Colonic mucosa (tissue), 4 donors: ENCODE measurements at regions not wholly inside any gene's neighbourhood (a gene's known extent, or its start where the extent isn't known, plus 50 kb on each side); places are given as distances from the start of the nearest gene placed in this dataset.

Source experiments
- DNase-seq: peaks from one replicate; pipeline ENCODE4 v3.0.0-alpha.2; 2020
- H3K27ac ChIP-seq: fragments of 200-600 bp; one replicate; pipeline ENCODE4 v1.8.0; 2021
- H3K27me3 ChIP-seq: fragments of 200-600 bp; one replicate; pipeline ENCODE4 v1.8.0; 2021
- H3K36me3 ChIP-seq: fragments of 200-600 bp; one replicate; pipeline ENCODE4 v1.8.0; 2021
- H3K4me1 ChIP-seq: fragments of 200-600 bp; one replicate; pipeline ENCODE4 v1.8.0; 2021; ENCODE audit warnings: mild to moderate bottlenecking
- H3K4me3 ChIP-seq: fragments of 200-600 bp; one replicate; pipeline ENCODE4 v1.8.0; 2021
- H3K9ac ChIP-seq, 2 donors: one replicate each; pipeline ENCODE4 v1.7.0; 2013; ENCODE audit warnings: control low read depth in 2 of 2, low read depth in 2 of 2, low read length in 2 of 2
- H3K9me3 ChIP-seq: fragments of 200-600 bp; one replicate; pipeline ENCODE4 v1.8.0; 2021
- CTCF ChIP-seq: fragments of 200-600 bp; IDR thresholded peaks from one replicate; pipeline ENCODE4 v1.8.0; 2022; ENCODE audit warnings: antibody characterized with exemption, mild to moderate bottlenecking
- intact Hi-C: fragments of 100-400 bp; cut with DNase I; formaldehyde crosslinking; loops from one replicate; pipeline ENCODE4 v1.14.1; 2022
- donor health status: healthy.
- donor health status: DM: no; HTN: no; CAD: no.
- donor health status: DM: no; HTN: no; CAD: no.

- TF ChIP-seq CTCF, result no peak
- intact Hi-C loops, result no loop called here
- no peak overlapping the region for H3K9ac ChIP-seq
- no peak overlapping the region for H3K27ac ChIP-seq
- no peak overlapping the region for H3K4me3 ChIP-seq
- no peaks in the 10 kb centered on the region for H3K36me3 ChIP-seq
- no peaks in the 10 kb centered on the region for H3K9me3 ChIP-seq
- no peak for DNase-seq
- no peaks in the 10 kb centered on the region for H3K27me3 ChIP-seq
- no peaks in the 10 kb centered on the region for H3K4me1 ChIP-seq
These were observed 590.6 kb downstream of the ARL4A start for GRCh38 chr7:13278020-13278419.

GRCh38 chr7:13279854-13280435 lies 592.5 kb downstream of the ARL4A start:
- H3K36me3 ChIP-seq, result no peaks in the 10 kb centered on the region
- no peak overlapping the region for H3K9ac ChIP-seq
- H3K9me3 ChIP-seq, result no peaks in the 10 kb centered on the region
- H3K27me3 ChIP-seq, result no peaks in the 10 kb centered on the region
- no peaks in the 10 kb centered on the region for H3K4me1 ChIP-seq
- intact Hi-C loops, result loop anchor here (2.0 to 5.0 kb wide), 3 partner anchors 1177 to 1737 kb away; no protein-coding TSS in a partner anchor
- no peak overlapping the region for H3K4me3 ChIP-seq
- peak; percentile 32 for TF ChIP-seq CTCF
- H3K27ac ChIP-seq, result no peak overlapping the region
- DNase-seq, result no peak

- Histone ChIP-seq H3K9me3 (no peaks in the 10 kb centered on the region), H3K4me3 (no peak overlapping the region), H3K4me1 (no peaks in the 10 kb centered on the region), H3K9ac (no peak overlapping the region), H3K27me3 (no peaks in the 10 kb centered on the region), H3K27ac (no peak overlapping the region), H3K36me3 (no peaks in the 10 kb centered on the region)
- intact Hi-C loops, result loop anchor here (5.0 kb wide), 2 partner anchors 1175 to 1735 kb away; no protein-coding TSS in a partner anchor
- no peak for TF ChIP-seq CTCF
- DNase-seq, result no peak
These were observed 595.0 kb downstream of the ARL4A start for GRCh38 chr7:13282377-13282980.

- no peak for DNase-seq
- no peak for TF ChIP-seq CTCF
- Histone ChIP-seq H3K9ac (no peak overlapping the region), H3K36me3 (no peaks in the 10 kb centered on the region), H3K4me1 (no peaks in the 10 kb centered on the region), H3K4me3 (no peak overlapping the region), H3K27ac (no peak overlapping the region), H3K27me3 (no peaks in the 10 kb centered on the region), H3K9me3 (no peaks in the 10 kb centered on the region)
- intact Hi-C loops, result no loop called here
These were observed 599.5 kb downstream of the ARL4A start for GRCh38 chr7:13286916-13287315.

- TF ChIP-seq CTCF, result no peak
- intact Hi-C loops, result no loop called here
These were observed 601.1 kb downstream of the ARL4A start for GRCh38 chr7:13288516-13288915.

More at GRCh38 chr7:13288516-13288915, 601.1 kb downstream of the ARL4A start:
- no peaks in the 10 kb centered on the region for H3K36me3 ChIP-seq
- H3K4me1 ChIP-seq, result no peaks in the 10 kb centered on the region
- no peak overlapping the region for H3K9ac ChIP-seq
- DNase-seq, result no peak
- no peak overlapping the region for H3K27ac ChIP-seq
- H3K4me3 ChIP-seq, result no peak overlapping the region
- H3K9me3 ChIP-seq, result no peaks in the 10 kb centered on the region
- no peaks in the 10 kb centered on the region for H3K27me3 ChIP-seq
